ENCODE measurements at regions not wholly inside any gene's neighbourhood (a gene's known extent, or its start where the extent isn't known, plus 50 kb on each side); places are given as distances from the start of the nearest gene placed in this dataset.
"Not testable (repeated sequence)": the region's sequence is repeated elsewhere in the genome, so short reads cannot be mapped to it uniquely, and the experiment has no call there.

DNA sequence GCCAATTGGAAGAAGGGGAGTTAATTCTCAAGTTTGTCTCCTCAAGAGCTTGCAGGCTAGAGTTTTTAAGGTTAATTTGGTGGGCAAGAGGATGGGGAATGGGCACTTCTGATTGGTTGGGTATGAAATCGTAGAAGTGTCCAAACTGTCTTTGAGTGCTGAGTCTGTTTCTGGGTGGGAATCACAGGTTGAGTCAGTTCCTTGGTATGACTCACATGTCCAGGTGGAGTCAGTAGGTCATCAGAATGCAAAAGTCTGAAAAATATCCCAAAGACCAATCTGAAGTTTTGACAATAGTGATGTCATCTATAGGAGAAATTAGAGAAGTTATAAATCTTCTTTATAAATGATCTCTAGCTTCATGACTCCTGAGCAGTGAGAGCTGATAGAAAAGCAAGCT, 1252.2 kb downstream of the REEP3 start:
- TF ChIP-seq, protein P1, sequence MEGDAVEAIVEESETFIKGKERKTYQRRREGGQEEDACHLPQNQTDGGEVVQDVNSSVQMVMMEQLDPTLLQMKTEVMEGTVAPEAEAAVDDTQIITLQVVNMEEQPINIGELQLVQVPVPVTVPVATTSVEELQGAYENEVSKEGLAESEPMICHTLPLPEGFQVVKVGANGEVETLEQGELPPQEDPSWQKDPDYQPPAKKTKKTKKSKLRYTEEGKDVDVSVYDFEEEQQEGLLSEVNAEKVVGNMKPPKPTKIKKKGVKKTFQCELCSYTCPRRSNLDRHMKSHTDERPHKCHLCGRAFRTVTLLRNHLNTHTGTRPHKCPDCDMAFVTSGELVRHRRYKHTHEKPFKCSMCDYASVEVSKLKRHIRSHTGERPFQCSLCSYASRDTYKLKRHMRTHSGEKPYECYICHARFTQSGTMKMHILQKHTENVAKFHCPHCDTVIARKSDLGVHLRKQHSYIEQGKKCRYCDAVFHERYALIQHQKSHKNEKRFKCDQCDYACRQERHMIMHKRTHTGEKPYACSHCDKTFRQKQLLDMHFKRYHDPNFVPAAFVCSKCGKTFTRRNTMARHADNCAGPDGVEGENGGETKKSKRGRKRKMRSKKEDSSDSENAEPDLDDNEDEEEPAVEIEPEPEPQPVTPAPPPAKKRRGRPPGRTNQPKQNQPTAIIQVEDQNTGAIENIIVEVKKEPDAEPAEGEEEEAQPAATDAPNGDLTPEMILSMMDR (conservative IDR thresholded peaks at IDR 0.05) = no peak
- no peak overlapping the region for H3K27ac ChIP-seq

DNA sequence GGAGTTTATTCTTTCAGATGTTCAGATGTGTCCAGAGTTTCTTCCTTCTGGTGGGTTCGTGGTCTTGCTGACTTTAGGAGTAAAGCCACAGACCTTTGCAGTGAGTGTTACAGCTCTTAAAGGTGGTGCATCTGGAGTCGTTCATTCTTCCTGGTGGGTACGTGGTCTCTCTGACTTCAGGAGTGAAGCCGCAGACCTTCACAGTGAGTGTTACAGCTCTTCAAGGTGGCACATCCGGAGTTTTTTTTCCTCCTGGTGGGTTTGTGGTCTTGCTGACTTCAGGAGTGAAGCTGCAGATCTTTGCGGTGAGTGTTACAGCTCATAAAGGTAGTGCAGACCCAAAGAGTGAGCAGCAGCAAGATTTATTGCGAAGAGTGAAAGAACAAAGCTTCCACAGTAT, 1263.2 kb downstream of the REEP3 start:
- not testable (repeated sequence) for H3K27ac ChIP-seq

DNA sequence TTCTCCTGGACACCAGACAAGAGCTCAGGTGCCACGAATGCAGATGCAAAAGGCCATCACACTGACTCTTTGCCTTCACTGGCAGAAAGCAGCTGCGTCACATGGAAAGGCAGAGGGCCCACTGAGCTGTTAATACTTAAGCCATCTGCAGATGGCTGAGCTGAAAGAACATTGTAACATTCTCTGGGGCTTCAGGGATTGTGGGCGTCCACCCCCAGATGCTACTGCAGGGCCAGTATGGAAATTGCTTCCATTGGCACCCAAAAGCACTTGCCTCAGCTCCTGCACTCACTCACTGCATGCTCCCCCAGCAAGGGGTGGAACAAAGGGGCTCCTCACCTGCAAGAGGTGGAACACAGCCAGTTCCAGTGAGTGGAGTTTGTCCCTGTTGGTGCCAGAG, 1264.6 kb downstream of the REEP3 start:
- H3K27ac ChIP-seq = no peak overlapping the region
- TF ChIP-seq, protein P1 (conservative IDR thresholded peaks at IDR 0.05) = no peak

DNA sequence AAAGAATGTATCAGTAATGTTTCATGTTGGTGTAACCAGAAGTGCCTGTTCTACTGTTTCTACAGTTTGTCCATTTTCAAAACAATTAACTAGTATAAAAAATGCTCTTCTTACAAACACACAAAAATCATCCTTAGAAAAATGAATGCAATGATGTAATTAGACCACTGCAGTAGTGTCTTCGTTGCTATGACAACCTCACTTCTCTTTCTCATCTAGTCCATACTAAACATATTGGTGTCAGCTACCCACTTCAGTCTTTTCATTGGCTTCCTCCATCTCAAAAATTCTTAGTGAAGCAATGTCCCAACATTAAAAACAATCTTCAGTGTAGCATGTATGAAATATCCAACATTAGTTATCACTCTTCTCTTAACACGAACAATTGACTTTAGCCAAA, 1265.8 kb downstream of the REEP3 start:
- H3K27ac ChIP-seq = no peak overlapping the region
- TF ChIP-seq, protein P1 (conservative IDR thresholded peaks at IDR 0.05) = no peak

DNA sequence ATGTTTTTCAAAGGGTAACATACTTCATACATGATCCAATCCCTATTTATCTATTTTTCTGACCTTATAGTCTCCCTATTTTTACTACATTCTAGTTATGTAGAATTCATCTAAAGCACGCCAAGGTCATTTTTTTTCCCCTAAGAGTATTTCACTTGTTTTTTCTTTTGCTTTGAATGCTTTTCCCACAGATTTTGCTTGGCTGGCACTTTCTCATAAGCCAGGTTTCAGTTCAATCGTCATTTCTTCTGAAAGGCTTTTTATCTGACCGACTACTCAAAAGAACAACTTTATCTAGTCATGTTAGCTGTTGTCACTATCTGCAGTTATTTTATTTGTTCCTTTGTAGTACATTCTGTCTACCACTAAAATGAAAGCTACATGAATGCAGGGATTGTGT, 1274.6 kb downstream of the REEP3 start:
- TF ChIP-seq, protein P1 (conservative IDR thresholded peaks at IDR 0.05) = no peak
- H3K27ac ChIP-seq = no peak overlapping the region

DNA sequence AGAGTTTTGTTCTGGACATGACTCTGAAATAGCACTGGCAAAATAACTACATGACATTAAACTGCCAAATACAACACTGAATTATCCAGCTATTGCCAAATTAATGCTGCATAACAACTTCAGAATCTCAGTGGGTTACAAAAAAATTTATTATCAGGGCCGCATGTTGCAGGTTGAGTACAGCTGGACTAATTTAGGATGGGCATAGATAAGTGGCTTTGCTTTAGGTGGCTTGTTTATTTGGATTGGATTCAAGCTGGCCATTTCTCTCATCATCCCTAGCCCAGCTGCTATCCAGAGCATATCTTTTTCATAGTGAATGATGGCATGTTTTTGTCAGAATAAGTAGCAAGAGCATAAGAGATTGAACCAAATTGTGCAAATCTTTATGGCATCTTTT, 1277.1 kb downstream of the REEP3 start:
- H3K27ac ChIP-seq = no peak overlapping the region
- TF ChIP-seq, protein P1 (conservative IDR thresholded peaks at IDR 0.05) = no peak

DNA sequence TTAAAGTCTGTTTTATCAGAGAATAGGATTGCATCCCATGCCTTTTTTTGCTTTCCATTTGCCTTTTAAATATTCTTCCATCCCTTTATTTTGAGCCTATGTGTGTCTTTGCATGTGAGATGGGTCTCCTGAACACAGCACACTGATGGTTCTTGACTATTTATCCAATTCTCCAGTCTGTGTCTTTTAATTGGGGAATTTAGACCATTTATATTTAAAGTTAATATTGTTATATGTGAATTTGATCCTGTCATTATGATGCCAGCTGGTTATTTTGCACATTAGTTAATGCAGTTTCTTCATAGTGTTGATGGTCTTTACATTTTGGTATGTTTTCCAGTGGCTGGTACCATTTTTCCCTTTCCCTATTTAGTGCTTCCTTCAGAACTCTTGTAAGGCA, 1287.0 kb downstream of the REEP3 start:
- H3K27ac ChIP-seq = not testable (repeated sequence)

DNA sequence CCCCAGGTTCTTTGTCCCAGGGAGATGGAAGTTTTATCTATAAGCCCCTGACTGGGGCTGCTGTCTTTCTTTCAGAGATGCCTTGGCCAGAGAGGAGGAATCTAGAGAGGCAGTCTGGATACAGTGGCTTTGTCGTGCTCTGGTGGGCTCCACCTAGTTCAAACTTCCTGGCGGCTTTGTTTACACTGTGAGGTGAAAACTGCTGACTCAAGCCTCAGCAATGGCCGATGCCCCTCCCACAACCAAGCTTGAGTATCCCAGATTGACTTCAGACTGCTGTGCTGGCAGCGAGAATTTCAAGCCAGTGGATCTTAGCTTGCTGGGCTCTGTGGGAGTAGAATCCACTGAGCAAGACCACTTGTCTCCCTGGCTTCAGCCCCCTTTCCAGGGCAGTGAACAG, 1288.8 kb downstream of the REEP3 start:
- not testable (repeated sequence) for H3K27ac ChIP-seq

DNA sequence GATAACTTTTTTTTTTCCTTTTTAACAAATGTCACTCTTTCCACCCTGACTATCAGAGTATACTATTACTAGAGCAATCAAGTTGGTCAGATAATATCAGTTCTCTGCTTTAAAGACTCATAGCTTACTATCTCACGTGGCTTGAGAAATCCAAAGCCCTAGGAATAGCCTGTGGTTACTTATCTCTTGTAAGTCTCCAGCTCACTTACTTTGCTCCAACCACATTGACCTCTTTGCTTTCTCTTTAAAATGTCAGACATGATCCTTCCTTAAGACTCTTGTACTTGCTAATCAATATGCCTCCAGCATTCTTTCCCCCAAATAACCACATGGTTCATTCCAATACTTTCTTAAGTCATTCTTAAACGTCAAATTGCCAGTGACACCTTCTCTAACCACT, 1292.2 kb downstream of the REEP3 start:
- no peak overlapping the region for H3K27ac ChIP-seq
- TF ChIP-seq, protein P1 (conservative IDR thresholded peaks at IDR 0.05) = no peak
